Neural progenitor cell (in vitro differentiated cells): ENCODE measurements at regions not wholly inside any gene's neighbourhood (a gene's known extent, or its start where the extent isn't known, plus 50 kb on each side); places are given as distances from the start of the nearest gene placed in this dataset.

Experiments
- CTCF ChIP-seq: fragments of 200-600 bp; sonication (generic); IDR thresholded peaks from 2 replicates; pipeline ENCODE4 v1.5.1; 2017; ENCODE audit warnings: antibody characterized with exemption, mild to moderate bottlenecking
- EZH2 ChIP-seq: fragments of 200-600 bp; sonication (generic); IDR thresholded peaks from 2 replicates; pipeline ENCODE4 v1.6.1; 2017; ENCODE audit warnings: antibody characterized with exemption, mild to moderate bottlenecking, moderate library complexity
- EZH2phosphoT487 ChIP-seq: fragments of 200-600 bp; sonication (generic); IDR thresholded peaks from 2 replicates; pipeline ENCODE4 v1.6.1; 2017; ENCODE audit warnings: antibody characterized with exemption

- TF ChIP-seq CTCF = no peak
- no peak for TF ChIP-seq EZH2phosphoT487
- TF ChIP-seq EZH2 = no peak
Measured at GRCh38 chr16:48959747-48960146, 321.9 kb downstream of the CBLN1 start.
